ENCODE measurements at regions not wholly inside any gene's neighbourhood (a gene's known extent, or its start where the extent isn't known, plus 50 kb on each side); places are given as distances from the start of the nearest gene placed in this dataset.

GRCh38 chr13:50224534-50224933 lies 209.3 kb downstream of the KCNRG start:
- DNase-seq (no peak), ATAC-seq (no peak)
- Histone ChIP-seq H3K4me1 (peaks cover 0 to 5% (median 0%) of the 10 kb centered on the region in 4 donors), H3K36me3 (no peaks in the 10 kb centered on the region), H3K9me3 (no peaks in the 10 kb centered on the region), H3K4me3 (no peak overlapping the region), H3K27ac (no peak overlapping the region), H3K27me3 (no peaks in the 10 kb centered on the region)
- intact Hi-C loops (cut with DNase I), result no loop called here
- TF ChIP-seq POLR2A (IDR thresholded peaks at IDR 0.05), result no peak
- TF ChIP-seq CTCF (IDR thresholded peaks at IDR 0.05), result no peak
- WGBS (ENCODE audit: insufficient coverage, low coverage, low lambda C conversion rate, missing lambda C conversion rate), result 79% methylated on average over 4 of the region's 4 CpGs

- DNase-seq (no peak), ATAC-seq (no peak)
- H3K4me1 ChIP-seq, result peaks cover 0 to 14% (median 0%) of the 10 kb centered on the region in 4 donors
- intact Hi-C loops (cut with DNase I), result no loop called here
- H3K27me3 ChIP-seq, result no peaks in the 10 kb centered on the region
- H3K9me3 ChIP-seq, result no peaks in the 10 kb centered on the region
- no peak overlapping the region for H3K27ac ChIP-seq
- TF ChIP-seq POLR2A (IDR thresholded peaks at IDR 0.05) (no peak), CTCF (IDR thresholded peaks at IDR 0.05) (no peak)
- no peaks in the 10 kb centered on the region for H3K36me3 ChIP-seq
- H3K4me3 ChIP-seq, result no peak overlapping the region
- WGBS (ENCODE audit: insufficient coverage, low coverage, low lambda C conversion rate, missing lambda C conversion rate), result 93% methylated on average over 3 of the region's 3 CpGs
Measured at GRCh38 chr13:50225193-50226155, 210.2 kb downstream of the KCNRG start.

GRCh38 chr13:50226515-50227155 lies 211.4 kb downstream of the KCNRG start:
- H3K36me3 ChIP-seq, result no peaks in the 10 kb centered on the region
- H3K27me3 ChIP-seq, result no peaks in the 10 kb centered on the region
- H3K4me3 ChIP-seq, result no peak overlapping the region
- no peak for ATAC-seq
- intact Hi-C loops (cut with DNase I), result no loop called here
- DNase-seq, result no peak
- H3K4me1 ChIP-seq, result peaks cover 0 to 16% (median 0%) of the 10 kb centered on the region in 4 donors
- TF ChIP-seq CTCF (IDR thresholded peaks at IDR 0.05) (no peak), POLR2A (IDR thresholded peaks at IDR 0.05) (no peak)
- no peaks in the 10 kb centered on the region for H3K9me3 ChIP-seq
- H3K27ac ChIP-seq, result no peak overlapping the region

- no peak for ATAC-seq
- Histone ChIP-seq H3K9me3 (no peaks in the 10 kb centered on the region), H3K27me3 (no peaks in the 10 kb centered on the region), H3K27ac (no peak overlapping the region), H3K36me3 (no peaks in the 10 kb centered on the region), H3K4me3 (no peak overlapping the region), H3K4me1 (peaks cover 0 to 16% (median 0%) of the 10 kb centered on the region in 4 donors)
- no peak for TF ChIP-seq CTCF (IDR thresholded peaks at IDR 0.05)
- 93% methylated on average over 5 of the region's 5 CpGs for WGBS (ENCODE audit: insufficient coverage, low coverage, low lambda C conversion rate, missing lambda C conversion rate)
- DNase-seq, result no peak
- intact Hi-C loops (cut with DNase I), result no loop called here
Measured at GRCh38 chr13:50227361-50227760, 212.1 kb downstream of the KCNRG start.
